Activated effector memory CD4-positive, alpha-beta T cell treated with anti-CD3 and anti-CD28 coated beads, Interleukin-2, amount 50 U/mL, for 16 hours (primary cell): ENCODE measurements at regions not wholly inside any gene's neighbourhood (a gene's known extent, or its start where the extent isn't known, plus 50 kb on each side); places are given as distances from the start of the nearest gene placed in this dataset.
"Not testable (repeated sequence)": the region's sequence is repeated elsewhere in the genome, so short reads cannot be mapped to it uniquely, and the experiment has no call there.

Experiments used
- DNase-seq: peaks from one replicate; pipeline ENCODE4 v3.0.0-alpha.2; 2020

DNA sequence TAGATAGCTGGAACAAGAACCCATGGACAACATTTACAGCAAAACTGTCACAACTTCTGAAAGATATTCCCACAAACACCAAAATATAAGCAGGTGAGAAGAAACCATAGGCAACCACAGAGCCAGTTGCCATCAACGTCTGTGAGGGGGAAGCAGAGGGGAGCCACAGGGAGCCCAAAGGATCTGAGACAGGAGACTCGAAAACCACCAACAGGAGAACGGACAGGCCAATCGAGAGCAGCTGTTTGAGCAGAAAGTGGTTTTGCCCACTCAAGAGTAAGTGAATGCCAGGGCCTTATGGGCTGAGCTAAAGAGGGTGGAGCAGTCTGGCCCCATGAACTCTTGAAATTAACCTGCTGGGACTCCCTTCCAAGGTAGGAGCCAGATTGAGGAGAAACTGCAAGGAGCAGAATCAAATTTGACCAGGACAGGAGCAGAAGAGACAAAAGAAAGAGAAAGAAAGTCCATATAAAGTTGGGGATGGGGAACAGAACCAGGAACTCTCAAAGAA, 195.4 kb downstream of the ANKRD60 start:
- DNase-seq, result no peak

DNA sequence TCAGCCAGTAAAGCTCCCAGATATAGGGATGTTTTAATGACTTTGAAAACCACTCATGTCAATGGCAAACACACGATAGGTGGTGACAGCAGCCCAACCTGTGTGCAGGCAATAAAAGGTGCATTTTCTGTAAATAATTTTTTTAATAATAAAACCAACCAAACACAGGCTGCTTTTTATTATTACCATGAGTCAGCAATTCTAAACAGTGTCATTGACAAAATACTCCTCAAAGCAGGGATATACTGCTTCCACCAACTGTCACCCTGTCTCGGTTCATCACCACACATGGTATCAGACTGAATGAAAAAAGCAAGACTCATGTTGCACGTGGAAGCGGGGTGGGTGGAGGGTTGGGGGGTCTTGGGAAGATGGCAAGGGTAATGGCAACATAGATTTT, 195.9 kb downstream of the ANKRD60 start:
- DNase-seq, result no peak

DNA sequence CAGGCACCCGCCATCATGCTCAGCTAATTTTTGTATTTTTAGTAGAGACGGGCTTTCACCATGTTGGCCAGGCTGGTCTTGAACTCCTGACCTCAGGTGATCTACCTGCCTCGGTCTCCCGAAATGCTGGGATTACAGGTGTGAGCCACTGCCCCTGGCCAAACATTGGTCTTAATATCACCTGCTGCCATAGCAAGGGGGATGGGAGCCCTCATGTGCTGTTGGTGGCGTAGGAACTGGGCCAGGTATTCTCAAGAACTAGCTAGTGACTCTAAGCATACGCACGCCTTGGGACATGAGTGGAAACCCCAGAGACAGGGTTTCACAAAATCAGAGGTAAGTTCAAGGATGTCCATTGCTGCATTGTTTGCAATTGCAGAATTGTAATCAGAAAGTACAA, 197.1 kb downstream of the ANKRD60 start:
- DNase-seq, result not testable (repeated sequence)

DNA sequence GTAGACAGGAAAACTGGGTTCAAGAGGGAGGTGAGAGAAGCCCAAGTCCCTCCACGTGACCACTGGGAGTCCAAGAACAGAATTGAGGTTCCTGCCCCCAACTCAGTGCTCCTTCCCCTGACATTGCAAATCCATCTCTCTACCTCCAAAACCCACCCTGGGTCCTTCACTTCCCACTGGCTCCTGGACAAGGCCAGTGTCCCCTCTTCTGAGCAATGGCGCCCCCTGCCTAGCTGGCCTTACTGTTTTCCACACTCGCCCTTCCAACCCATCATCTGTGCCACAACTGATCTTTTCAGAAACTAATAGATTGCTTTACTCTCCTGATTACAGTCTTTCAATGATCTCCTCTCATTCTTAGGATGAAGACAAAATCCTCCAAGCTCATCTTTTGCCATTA, 200.3 kb downstream of the ANKRD60 start:
- DNase-seq, result no peak

DNA sequence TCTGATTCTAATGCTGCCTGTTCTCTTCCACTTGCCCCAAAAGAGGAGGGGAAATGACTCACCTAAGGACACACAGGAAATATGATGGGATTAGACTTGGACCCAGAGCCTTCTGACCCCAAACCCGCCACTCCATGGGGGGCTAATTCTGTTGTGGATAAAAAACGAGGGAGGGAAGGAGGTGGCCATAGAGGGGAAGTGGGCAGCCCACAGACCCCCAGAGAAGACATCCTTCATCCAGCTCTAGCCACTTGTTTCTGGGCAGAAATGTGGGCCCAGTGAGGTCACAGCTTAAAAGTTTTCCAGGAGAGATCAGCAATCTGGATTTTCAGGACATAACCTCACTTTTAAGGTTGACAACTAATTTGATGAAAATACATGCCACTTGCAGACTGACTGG, 202.1 kb downstream of the ANKRD60 start:
- no peak for DNase-seq

DNA sequence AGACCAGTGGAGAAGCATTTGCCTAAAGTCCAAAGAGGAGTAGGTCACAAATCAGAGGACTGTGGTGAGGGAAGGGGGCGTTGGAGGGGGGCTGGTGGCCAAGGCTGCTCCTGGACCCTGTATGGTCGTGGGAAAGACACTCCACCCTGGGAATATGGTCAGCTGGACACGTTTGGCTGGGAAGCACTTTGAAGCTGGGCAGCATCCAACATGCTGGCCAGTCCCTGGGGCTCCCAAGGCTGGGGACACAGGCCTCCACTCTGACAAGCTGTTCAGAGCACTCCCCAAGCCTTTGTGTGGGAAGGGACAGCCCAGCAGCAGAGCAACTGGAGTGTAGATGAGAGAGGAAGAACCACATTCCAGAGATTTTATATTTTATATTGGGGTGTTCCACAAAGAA, 203.2 kb downstream of the ANKRD60 start:
- DNase-seq, result no peak

DNA sequence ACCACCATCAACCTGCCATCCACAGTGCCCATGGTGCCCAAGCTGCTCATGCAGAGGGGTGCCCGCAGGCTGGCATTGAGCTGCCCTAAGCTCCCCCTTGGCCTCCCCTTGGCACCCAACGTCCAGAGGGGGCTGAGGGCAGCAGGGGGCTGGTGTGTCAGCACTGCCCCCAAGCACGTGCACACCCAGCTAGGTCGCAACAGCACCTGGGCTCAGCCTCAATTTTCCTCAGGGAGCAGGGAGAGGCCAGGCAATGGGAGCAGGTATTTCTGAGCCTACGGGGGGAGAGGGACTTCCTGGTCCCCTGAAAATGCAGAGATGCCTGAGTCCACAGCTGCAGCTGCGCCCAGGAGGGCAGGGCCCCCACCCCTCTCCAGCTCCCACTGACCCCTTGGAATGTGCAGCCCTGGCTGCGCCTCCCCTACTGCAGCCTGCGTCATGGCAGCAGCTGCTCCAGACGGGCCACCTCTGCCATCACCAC, 204.2 kb downstream of the ANKRD60 start:
- peak; percentile 28 for DNase-seq

DNA sequence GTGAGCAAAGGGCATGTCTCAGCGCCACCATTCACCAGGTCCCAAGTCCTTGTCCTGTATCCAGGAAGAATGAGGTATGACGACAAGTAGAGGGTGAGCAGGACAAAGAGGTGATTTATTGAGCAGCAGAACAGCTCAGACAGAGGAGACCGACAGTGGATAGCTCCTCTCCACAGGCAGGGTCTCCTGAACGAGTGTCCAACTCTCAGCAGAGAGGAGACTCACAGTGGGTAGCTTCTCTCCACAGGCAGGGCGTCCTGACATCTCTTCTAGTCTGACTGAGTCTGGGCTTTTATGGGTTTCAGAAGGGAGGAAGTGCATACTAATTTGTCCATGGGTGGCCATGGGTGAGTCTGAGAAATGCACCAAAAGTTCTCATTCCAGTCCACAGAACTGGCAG, 204.7 kb downstream of the ANKRD60 start:
- no peak for DNase-seq

DNA sequence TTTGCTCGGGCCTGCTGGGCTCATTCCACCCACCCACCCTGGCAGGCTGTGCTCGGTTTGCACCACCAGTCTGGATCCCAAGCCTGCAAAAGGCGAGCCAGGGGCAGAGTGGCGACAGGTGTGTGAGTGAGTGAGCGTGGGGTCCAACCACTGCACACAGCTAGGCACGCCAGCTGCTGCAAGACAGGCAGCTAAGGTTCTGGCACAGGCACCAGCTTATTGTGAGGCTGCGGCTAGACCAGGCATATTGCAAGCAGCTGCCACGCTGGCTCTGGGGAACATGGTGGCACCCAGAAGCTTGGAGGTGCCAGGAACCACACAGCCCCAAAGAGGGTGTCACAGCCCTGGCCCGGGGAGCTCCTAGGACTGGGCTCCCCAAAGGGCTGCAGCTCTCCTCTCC, 205.1 kb downstream of the ANKRD60 start:
- peak; percentile 43 for DNase-seq

DNA sequence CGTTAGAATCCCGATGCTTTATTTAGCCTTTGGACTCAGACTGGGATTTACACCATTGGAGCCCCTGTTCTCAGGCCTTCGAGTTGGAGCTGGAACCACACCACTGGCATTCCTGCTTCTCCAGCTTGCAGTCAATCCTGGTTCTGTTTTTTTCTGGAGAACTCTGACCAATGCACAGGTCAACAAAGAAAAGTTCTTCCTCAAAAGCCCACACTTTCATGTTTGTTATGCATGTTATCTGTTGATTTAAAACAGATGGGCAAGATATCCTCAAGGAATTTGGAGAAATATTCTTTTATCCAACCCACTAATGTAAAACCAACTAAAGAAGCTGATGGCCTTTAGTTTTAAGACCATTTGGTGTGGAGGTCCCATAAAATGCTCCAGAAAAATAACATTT, 205.7 kb downstream of the ANKRD60 start:
- DNase-seq, result peak; percentile 22

DNA sequence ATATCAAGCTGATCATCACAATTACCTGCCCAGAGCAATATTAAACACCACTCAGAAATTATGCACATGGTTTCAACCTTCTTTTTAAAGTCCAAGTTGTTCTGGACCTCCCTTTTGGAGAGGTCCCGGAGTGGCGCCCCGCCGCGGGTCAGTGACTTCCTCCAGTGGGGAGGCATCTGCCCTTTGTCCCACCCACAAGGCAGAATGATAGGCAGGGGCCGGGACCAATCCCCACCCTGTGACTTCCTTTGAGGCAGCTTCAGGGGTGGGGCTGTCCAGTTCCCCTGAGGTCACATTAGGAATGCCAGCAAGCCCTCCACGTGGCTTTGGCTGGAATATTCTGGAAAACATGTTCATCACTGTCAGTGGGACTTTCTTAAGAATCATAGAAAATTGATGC, 207.0 kb downstream of the ANKRD60 start:
- DNase-seq, result no peak

DNA sequence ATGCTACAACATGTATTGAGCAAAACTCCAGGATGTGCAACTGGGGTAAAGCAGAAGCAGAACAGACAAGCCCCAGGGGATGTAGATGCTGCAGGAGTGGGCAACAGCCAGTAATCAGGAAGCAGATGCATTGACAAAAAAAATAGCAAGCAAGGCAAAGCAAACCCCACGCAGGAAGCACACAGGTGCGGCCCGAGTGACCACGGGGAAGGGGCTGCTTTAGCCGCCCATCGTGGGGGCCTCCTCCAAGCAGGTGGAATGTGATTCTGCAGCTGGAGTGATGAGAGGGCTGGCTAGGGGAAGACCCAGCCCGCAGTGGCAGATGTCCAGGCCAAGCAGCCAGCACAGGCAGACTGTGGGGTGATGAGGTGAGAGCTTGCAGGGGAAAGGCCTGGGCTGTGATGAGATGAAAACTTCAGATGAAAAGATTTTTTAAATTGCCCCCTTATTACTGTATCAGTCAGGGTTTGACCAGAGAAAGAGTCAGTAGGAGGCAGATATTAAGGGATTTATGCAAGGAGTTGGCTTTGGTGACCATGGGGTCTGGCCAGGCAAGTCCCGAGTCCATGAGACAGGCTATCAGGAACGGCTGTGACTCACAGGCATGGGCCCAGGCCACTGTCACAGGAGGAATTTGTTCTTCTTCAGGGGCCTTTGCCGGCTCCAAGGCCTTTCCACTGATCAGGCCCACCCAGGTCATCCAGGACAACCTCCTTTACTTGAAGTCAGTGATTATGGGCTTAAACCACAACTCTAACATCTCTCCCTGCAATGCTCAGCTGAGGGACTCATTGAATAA, 207.6 kb downstream of the ANKRD60 start:
- no peak for DNase-seq

DNA sequence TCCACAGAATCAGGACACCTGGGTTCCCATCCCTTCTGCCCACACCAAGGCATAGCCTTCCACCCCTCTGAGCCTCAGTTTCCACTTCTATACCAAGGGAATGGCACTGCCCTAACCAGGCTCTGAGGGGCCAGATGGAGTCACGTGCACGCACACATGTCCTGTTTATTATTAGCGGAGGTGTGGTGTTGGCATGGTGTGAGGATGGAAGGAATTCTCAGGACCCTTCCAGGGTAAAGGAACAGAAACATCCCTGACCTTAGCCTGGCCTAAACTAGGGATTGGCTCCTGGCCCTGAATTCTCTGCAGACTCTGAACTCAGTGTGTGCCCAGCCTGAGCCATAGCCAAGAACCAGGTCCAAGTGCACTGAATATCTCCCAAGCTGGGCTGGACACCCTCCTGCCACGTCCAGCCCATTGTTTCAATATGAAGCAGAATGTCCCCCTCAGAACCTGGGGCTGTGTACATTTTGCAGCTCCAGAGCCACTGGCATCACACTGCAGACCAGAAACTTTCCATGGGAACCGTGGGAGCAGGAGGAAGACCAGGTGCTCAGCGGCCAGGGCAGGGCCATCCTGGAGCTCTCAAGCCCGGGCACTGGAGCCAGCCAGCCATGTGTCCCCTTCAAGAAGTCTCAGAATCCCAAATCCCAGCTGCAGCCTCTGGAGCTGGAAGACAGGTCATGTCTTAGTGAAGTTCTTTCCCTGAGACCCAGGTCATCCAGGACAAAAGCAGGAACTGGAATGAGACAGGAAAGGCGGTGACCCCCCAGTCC, 208.4 kb downstream of the ANKRD60 start:
- no peak for DNase-seq

DNA sequence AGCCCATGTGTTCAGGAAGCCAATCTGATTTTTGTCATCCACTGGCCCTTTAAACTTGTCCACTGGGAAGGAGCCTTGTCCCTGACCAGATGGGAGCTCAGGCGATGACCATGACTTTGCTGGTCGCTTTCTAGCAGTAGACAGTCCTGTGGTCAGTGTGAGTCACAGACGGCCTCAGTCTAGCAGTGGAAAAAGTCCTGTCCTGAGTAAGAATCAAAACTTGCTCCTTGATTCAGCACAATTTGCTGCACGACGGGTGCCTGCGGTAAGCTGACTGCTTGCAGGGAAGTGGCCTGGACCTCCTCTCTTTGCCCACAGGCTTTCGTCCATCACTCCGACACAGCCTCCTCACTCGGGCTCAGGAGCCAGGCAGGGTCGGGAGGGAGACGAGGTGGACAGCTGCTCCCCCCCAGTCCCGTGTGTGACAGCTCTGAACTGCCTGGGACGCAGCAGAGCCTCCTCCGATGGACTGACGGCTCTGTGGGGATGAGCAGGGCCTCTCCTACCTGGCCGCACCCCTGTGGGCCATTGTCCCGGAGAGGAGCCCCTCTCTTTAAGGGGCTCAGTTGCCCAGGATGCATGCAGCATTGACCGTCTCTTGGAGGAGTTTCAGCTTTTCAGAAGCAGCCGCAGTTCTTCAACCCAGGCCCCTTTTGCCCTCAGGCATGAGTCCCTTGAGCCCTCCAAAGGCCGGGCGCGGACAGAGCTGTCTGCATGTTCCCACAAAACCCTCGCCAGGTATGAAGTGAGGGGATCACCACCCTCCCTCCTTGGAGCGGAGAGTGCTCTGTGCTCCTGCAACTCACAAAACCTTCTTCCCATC, 209.2 kb downstream of the ANKRD60 start:
- no peak for DNase-seq

DNA sequence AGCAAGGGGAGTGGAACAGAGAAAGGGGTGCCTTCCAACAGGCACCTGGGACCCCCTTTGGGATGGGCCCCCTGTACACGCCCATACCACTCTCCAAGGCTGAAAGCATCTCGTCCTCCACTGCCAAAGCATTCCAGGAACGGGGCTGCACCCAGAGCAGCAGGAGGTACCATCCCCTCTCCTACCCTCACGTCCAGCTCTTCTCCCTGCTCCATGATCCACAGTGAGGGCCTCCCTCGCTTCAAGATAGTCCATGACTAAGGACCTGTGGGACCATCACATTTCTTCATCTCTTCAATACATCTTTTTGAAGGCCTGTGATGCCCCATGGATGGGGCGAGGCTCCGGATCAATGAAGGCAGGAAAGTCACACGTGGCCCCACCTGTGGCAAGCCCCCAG, 209.9 kb downstream of the ANKRD60 start:
- no peak for DNase-seq

DNA sequence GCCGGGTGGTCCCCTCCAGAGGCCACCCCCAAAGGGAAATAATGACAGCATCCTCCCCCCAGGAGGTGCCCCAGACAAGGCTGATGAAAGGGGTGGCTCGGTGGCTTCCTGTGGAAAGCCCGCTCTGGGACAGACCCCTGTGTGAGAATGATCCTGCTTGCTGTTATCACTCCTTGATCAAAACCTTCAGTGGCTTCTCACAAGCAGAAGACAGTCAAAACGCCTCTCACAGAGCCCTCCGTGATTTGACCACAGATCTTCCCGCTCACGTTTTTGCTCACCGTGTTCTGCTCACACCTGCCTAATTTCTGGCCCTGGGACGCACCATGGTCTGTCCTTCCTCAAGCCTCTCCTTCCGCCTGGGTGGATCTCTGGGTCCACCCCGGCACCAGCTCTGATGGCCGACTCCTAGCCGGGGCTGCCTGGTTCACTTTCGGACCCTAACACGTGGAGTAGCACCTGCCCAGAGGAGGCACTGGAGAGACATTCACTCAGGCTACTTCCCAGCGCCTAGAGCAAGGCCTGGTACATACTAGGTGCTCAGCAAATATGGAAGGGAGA, 210.4 kb downstream of the ANKRD60 start:
- DNase-seq, result peak; percentile 60

DNA sequence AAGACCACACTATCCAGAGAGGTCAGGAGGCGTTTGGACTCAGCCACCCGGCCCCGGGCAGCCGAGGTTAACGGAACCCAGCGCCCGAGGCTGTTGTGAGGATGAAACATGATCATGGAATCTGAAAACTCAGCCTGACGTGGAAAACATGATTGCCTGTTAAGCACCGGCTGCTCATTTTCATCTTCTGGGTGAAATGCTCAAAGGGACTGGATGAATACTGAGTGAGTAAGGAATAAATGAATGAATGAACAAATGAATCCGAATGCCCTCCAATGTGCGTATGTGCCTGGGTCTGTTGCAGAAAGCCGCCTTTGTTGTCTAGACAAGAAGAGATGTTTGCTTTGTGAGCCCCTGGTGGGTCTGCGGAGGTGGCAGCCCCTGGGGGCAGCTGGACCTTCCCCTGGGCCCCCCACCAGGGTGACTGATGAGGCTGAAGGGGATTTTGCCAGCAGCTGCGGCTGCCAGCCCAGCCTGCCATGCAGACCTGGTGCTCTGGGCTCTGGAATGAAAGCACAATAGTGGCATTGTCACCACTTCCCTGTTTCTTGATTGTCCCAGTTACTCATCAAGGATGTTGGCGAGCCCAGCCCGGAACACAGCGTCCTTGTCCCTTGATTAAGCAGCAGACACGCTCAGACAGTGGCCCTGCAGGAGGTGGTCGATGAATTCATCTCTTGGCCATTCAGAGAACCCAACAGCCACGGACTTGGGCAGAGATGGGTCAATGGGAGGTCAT, 211.1 kb downstream of the ANKRD60 start:
- DNase-seq, result no peak

DNA sequence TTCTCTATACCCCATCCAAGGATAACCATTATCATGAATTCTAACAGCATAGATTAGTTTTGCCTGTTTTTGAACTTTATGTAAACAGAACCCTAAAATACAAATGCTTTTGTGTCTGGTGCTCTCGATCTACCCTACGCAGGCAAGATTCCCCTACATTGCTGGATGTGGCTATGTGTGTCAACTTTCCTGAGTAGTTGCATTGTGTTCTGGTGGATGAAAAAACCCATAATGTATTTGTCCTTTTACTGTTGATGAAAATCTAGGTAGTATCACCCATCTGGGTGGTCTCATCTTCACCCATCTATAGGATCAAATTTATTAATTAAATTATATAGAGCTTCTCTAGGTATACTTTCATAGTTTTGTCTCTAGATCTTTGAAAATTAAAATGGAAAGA, 211.7 kb downstream of the ANKRD60 start:
- DNase-seq, result no peak

DNA sequence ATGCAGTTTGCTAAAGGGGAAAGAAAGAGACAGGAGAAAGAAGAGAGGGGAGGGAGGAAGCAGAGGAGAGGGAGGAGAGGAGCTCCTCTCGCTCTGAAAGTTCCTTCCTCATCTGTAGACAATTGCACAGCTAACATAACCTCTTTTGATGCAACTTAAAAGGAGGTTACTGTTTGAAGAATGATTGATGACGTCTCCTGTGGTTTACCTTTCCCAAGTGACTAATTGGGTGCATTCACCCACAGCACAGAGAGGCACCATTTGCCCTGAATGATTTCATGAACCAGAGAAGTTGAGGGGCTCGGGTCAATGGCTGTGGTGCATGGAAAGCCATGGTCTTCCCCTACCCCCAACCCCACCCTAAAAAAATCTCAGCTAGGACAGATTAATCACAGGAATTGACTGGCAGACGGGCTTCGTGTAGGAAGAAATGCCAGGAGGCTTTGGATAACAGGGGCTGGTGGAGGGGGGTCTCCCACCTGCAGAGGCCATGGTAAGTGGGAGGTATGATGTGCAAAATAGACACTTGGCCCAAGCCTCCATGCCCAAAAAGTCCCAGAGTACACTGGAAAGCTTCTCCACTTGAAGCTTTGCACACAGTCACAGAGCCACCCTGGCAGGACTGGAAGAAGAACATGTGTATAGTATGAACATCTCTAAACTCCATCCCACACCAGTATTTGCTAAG, 213.7 kb downstream of the ANKRD60 start:
- peak; percentile 50 for DNase-seq

DNA sequence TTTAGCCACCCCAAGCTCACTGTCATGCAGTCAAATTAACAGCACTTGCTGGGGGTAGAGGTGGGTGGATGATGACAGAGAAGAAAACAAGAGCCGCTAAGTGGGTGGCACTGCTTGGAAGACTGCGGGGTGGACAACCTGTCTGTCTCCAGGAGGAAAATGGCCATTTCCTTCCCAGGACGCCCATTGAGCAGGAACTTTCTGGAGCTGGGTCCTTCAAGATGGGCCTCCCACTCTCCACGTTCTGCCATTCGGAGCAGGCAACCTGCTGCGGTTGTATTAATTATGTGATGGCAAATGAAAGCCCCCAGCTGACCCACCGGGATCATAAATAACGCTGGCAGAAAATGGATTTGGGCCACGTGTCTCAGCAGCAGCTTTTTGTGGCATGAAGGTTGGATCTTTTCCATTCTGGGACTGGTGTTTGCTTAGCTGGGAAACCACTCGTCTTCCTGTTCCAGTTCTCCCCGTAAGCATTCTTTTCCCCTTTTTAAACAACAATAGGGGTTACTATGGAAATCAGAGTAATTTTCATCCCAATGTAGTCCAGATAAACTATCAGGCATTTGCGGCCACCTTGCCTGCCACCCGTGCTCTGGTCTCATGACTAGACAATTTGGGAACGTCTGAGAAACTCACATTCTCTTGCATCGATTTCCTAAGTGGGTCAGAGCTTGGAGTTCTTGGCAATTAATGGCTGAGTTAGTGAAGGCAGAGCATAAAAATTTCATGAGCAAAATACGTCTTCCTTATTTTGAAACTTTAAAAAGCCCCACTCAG, 215.5 kb downstream of the ANKRD60 start:
- peak; percentile 19 for DNase-seq
